GM23338 (cell line): ENCODE measurements at regions not wholly inside any gene's neighbourhood (a gene's known extent, or its start where the extent isn't known, plus 50 kb on each side); places are given as distances from the start of the nearest gene placed in this dataset.

Experiments
- ATAC-seq: fragments of 200-7000 bp; cut with Tn5 transposase; 3 replicates; pipeline ENCODE4 v1.9.1; 2020
- DNase-seq: peaks from one replicate; pipeline ENCODE4 v3.0.0-alpha.2; 2015; ENCODE audit warnings: low spot score
- H2AFZ ChIP-seq: fragments of 200-600 bp; sonication (generic); 2 replicates; pipeline ENCODE4 v1.8.0; 2016; ENCODE audit warnings: antibody characterized with exemption, mild to moderate bottlenecking, moderate library complexity
- H3F3A ChIP-seq: fragments of 200-600 bp; sonication (generic); replicated peaks from 2 replicates; pipeline ENCODE4 v1.8.0; 2017; ENCODE audit warnings: antibody characterized with exemption, mixed run types, low read depth
- H3K27ac ChIP-seq: fragments of 200-600 bp; sonication (generic); 2 replicates; pipeline ENCODE4 v1.6.1; 2016; ENCODE audit warnings: low read depth
- H3K27me3 ChIP-seq: fragments of 200-600 bp; sonication (generic); 2 replicates; pipeline ENCODE4 v1.8.0; 2016; ENCODE audit warnings: mild to moderate bottlenecking, mixed run types, moderate library complexity; ENCODE audit not compliant: insufficient read depth
- H3K36me3 ChIP-seq: fragments of 200-600 bp; sonication (generic); 2 replicates; pipeline ENCODE4 v1.8.0; 2016; ENCODE audit warnings: mild to moderate bottlenecking; ENCODE audit not compliant: insufficient read depth
- H3K4me1 ChIP-seq: fragments of 200-600 bp; sonication (generic); 2 replicates; pipeline ENCODE4 v1.8.0; 2016; ENCODE audit warnings: mild to moderate bottlenecking, moderate library complexity; ENCODE audit not compliant: insufficient read depth
- H3K4me2 ChIP-seq: fragments of 200-600 bp; sonication (generic); 2 replicates; pipeline ENCODE4 v1.7.1; 2017; ENCODE audit warnings: mixed run types
- H3K4me3 ChIP-seq: fragments of 200-600 bp; sonication (generic); 2 replicates; pipeline ENCODE4 v1.6.1; 2016; ENCODE audit warnings: mixed run types
- H3K79me2 ChIP-seq: fragments of 200-600 bp; sonication (generic); replicated peaks from 2 replicates; pipeline ENCODE4 v1.8.0; 2017; ENCODE audit warnings: mild to moderate bottlenecking; ENCODE audit not compliant: insufficient read depth
- H3K9me2 ChIP-seq: fragments of 200-600 bp; sonication (generic); 2 replicates; pipeline ENCODE4 v1.8.0; 2017; ENCODE audit not compliant: insufficient read depth
- H4K20me1 ChIP-seq: fragments of 200-600 bp; sonication (generic); replicated peaks from 2 replicates; pipeline ENCODE4 v1.8.0; 2017; ENCODE audit warnings: mild to moderate bottlenecking; ENCODE audit not compliant: insufficient read depth
- H3K27ac Mint-ChIP-seq: 2 replicates; pipeline ENCODE4 v1.8.0; 2020; ENCODE audit warnings: inconsistent platforms, mild to moderate bottlenecking, moderate library complexity, mixed read lengths
- H3K27me3 Mint-ChIP-seq: 3 replicates; pipeline ENCODE4 v1.8.0; 2022; ENCODE audit warnings: low read depth, mild to moderate bottlenecking, moderate library complexity, mixed read lengths, inconsistent platforms; ENCODE audit not compliant: insufficient read depth, poor library complexity
- H3K36me3 Mint-ChIP-seq: 3 replicates; pipeline ENCODE4 v1.8.0; 2021; ENCODE audit warnings: low read depth, mild to moderate bottlenecking, inconsistent platforms, moderate library complexity, mixed read lengths
- H3K4me1 Mint-ChIP-seq: 3 replicates; pipeline ENCODE4 v1.8.0; 2020; ENCODE audit warnings: mild to moderate bottlenecking, inconsistent platforms, mixed read lengths
- H3K4me3 Mint-ChIP-seq: 3 replicates; pipeline ENCODE4 v1.8.0; 2021; ENCODE audit warnings: moderate library complexity, mild to moderate bottlenecking, inconsistent platforms, mixed read lengths
- H3K9me3 Mint-ChIP-seq: 3 replicates; pipeline ENCODE4 v1.8.0; 2020; ENCODE audit warnings: moderate library complexity, mild to moderate bottlenecking, inconsistent platforms, mixed read lengths
- CREB1 ChIP-seq: fragments of 250-450 bp; sonication (Bioruptor Pico); IDR thresholded peaks from 2 replicates; pipeline ENCODE4 v1.5.0; 2020; ENCODE audit warnings: low read depth, mild to moderate bottlenecking, moderate library complexity
- CTCF ChIP-seq, 2 experiments: fragments of 200-600 bp in 1 of 2; sonication (generic) in 1 of 2; conservative IDR thresholded peaks; 2 replicates each; pipeline versions ENCODE4 v1.5.1 to v1.6.1; 2016 to 2017; ENCODE audit warnings: antibody characterized with exemption in 2 of 2, low read depth in 2 of 2, mild to moderate bottlenecking in 2 of 2, moderate library complexity in 1 of 2
- EZH2 ChIP-seq: fragments of 200-600 bp; sonication (generic); IDR thresholded peaks from one replicate; pipeline ENCODE4 v1.8.0; 2017; ENCODE audit warnings: antibody characterized with exemption, mild to moderate bottlenecking, low read depth; ENCODE audit not compliant: unreplicated experiment
- EZH2phosphoT487 ChIP-seq: fragments of 200-600 bp; sonication (generic); IDR thresholded peaks from one replicate; pipeline ENCODE4 v1.8.1; 2018; ENCODE audit warnings: antibody characterized with exemption; ENCODE audit not compliant: unreplicated experiment
- POLR2AphosphoS5 ChIP-seq: IDR thresholded peaks from 2 replicates; pipeline ENCODE4 v1.6.1; 2016; ENCODE audit warnings: antibody characterized with exemption, low read depth
- REST ChIP-seq: IDR thresholded peaks from one replicate; pipeline ENCODE4 v1.6.1; 2018; ENCODE audit warnings: antibody characterized with exemption; ENCODE audit not compliant: unreplicated experiment
- STAT1 ChIP-seq: IDR thresholded peaks from one replicate; pipeline ENCODE4 v1.6.1; 2016; ENCODE audit warnings: antibody characterized with exemption; ENCODE audit not compliant: unreplicated experiment
- ZNF114 ChIP-seq: fragments of 250-450 bp; sonication (Bioruptor Pico); IDR thresholded peaks from 2 replicates; pipeline ENCODE4 v1.5.0; 2020; ENCODE audit warnings: mild to moderate bottlenecking, moderate library complexity
- ZNF462 ChIP-seq: fragments of 250-450 bp; sonication (Bioruptor Pico); IDR thresholded peaks from 2 replicates; pipeline ENCODE4 v1.5.0; 2020; ENCODE audit warnings: mild to moderate bottlenecking, moderate library complexity

- no peak for TF ChIP-seq POLR2AphosphoS5
Measured at GRCh38 chr13:99693351-99693750, 192.1 kb downstream of the TM9SF2 start (continued).

- peaks cover 4% of the 10 kb centered on the region; the same call in 2 of the 3 replicates for H3K36me3 Mint-ChIP-seq
- Histone ChIP-seq H3K36me3 (no peaks in the 10 kb centered on the region), H3K9me2 (no peaks in the 10 kb centered on the region), H3F3A (no peaks in the 10 kb centered on the region), H3K4me3 (no peak overlapping the region), H4K20me1 (no peaks in the 10 kb centered on the region), H3K4me1 (peaks cover 67% of the 10 kb centered on the region), H3K4me2 (no peak overlapping the region), H3K27ac (no peak overlapping the region), H3K27me3 (no peaks in the 10 kb centered on the region), H3K79me2 (no peaks in the 10 kb centered on the region), H2AFZ (no peak overlapping the region)
- TF ChIP-seq CTCF (conservative IDR thresholded peaks at IDR 0.05; ENCODE audit: low read depth in 2 of 2) (no peak), EZH2phosphoT487 (no peak)
- no peak for DNase-seq
- peaks cover 18% of the 10 kb centered on the region for H3K27me3 Mint-ChIP-seq
- no peak overlapping the region for H3K4me3 Mint-ChIP-seq
- H3K27ac Mint-ChIP-seq = no peak overlapping the region
- H3K9me3 Mint-ChIP-seq = no peaks in the 10 kb centered on the region
- peaks cover 69% of the 10 kb centered on the region for H3K4me1 Mint-ChIP-seq
- ATAC-seq = no peak
Measured at GRCh38 chr13:99692854-99693253, 191.6 kb downstream of the TM9SF2 start.

GRCh38 chr13:99691552-99691951 is 190.3 kb downstream of the TM9SF2 start:
- peaks cover 16% of the 10 kb centered on the region for H3K27me3 Mint-ChIP-seq
- no peaks in the 10 kb centered on the region for H3F3A ChIP-seq
- ATAC-seq (no peak), DNase-seq (no peak)
- H3K4me1 ChIP-seq = peaks cover 68% of the 10 kb centered on the region
- peak overlapping the region; percentile 63 for H3K27ac Mint-ChIP-seq
- H3K4me1 Mint-ChIP-seq = peaks cover 79% of the 10 kb centered on the region
- H3K9me2 ChIP-seq = no peaks in the 10 kb centered on the region
- H3K4me2 ChIP-seq = peak overlapping the region; percentile 69
- no peaks in the 10 kb centered on the region for H3K79me2 ChIP-seq
- H3K36me3 Mint-ChIP-seq = peaks cover 4% of the 10 kb centered on the region; the same call in 2 of the 3 replicates
- peak overlapping the region; percentile 98; the same call in 1 of the 2 replicates for H3K27ac ChIP-seq
- H3K4me3 ChIP-seq = no peak overlapping the region; the same call in 1 of the 2 replicates
- no peaks in the 10 kb centered on the region for H4K20me1 ChIP-seq
- no peaks in the 10 kb centered on the region for H3K36me3 ChIP-seq
- H3K4me3 Mint-ChIP-seq = no peak overlapping the region; the same call in 2 of the 3 replicates
- no peak overlapping the region for H2AFZ ChIP-seq
- H3K9me3 Mint-ChIP-seq = no peaks in the 10 kb centered on the region
- H3K27me3 ChIP-seq = no peaks in the 10 kb centered on the region
- TF ChIP-seq EZH2phosphoT487 (no peak), POLR2AphosphoS5 (no peak), REST (no peak), EZH2 (no peak), ZNF462 (CRISPR knock-in tag) (no peak), ZNF114 (CRISPR knock-in tag) (no peak), STAT1 (no peak), CREB1 (CRISPR knock-in tag) (no peak)
